Adrenal gland (tissue), 9 donors: ENCODE measurements at regions not wholly inside any gene's neighbourhood (a gene's known extent, or its start where the extent isn't known, plus 50 kb on each side); places are given as distances from the start of the nearest gene placed in this dataset.
A peak's percentile ranks its signal among the peaks of the same experiment; 100 is the strongest.

Experiments
- DNase-seq, 7 donors: peaks; one replicate each; pipeline ENCODE4 v3.0.0-alpha.2; 2019 to 2020
- H3K27ac ChIP-seq, 5 donors: fragments of 200-600 bp; sonication (generic) in 4 of 5; 1 replicate in 3 of 5; 2 replicates in 2 of 5; pipeline versions ENCODE4 v1.5.1 to v1.8.0; 2016 to 2020; ENCODE audit warnings: mild to moderate bottlenecking in 1 of 5
- H3K27me3 ChIP-seq: fragments of 200-600 bp; 2 replicates; pipeline ENCODE4 v1.8.0; 2021
- H3K36me3 ChIP-seq, 2 donors: fragments of 200-600 bp; replicated peaks in 1 of 2; 1 replicate in 1 of 2; 2 replicates in 1 of 2; pipeline versions ENCODE4 v1.5.1 to v1.8.0; 2018 to 2022
- H3K4me1 ChIP-seq, 2 donors: fragments of 200-600 bp; replicated peaks in 1 of 2; 1 replicate in 1 of 2; 2 replicates in 1 of 2; pipeline versions ENCODE4 v1.5.1 to v1.8.0; 2018 to 2021
- H3K4me3 ChIP-seq, 4 donors: fragments of 200-600 bp; sonication (generic) in 3 of 4; one replicate each; pipeline ENCODE4 v1.5.1; 2016 to 2018
- H3K9me3 ChIP-seq, 3 donors: fragments of 200-600 bp; sonication (generic) in 1 of 3; replicated peaks in 1 of 3; 1 replicate in 2 of 3; 2 replicates in 1 of 3; pipeline versions ENCODE4 v1.5.1 to v1.8.0; 2016 to 2021
- POLR2A ChIP-seq, 2 donors: fragments of 450-650 bp; IDR thresholded peaks; one replicate each; pipeline ENCODE4 v1.6.1; 2017; ENCODE audit warnings: antibody characterized with exemption in 2 of 2, mild to moderate bottlenecking in 2 of 2, moderate library complexity in 1 of 2
- WGBS, 4 donors: extraction: QIAGEN DNeasy Blood & Tissue Kit in 2 of 4; methylation state at CpG; one replicate each; pipeline versions ENCODE4 v1.1.5 to v1.1.7; 2013 to 2017; 5-methylcytosine and 5-hydroxymethylcytosine counted together
- intact Hi-C, 2 donors: fragments of 100-400 bp; cut with DNase I; formaldehyde crosslinking; loops; one replicate each; pipeline versions ENCODE4 v1.14.1 to v1.15.0; 2022 to 2023
- TF ChIP-seq, protein P1 (sequence below), 6 experiments: fragments of 450-650 bp in 4 of 6; fragments of 200-600 bp in 2 of 6; sonication (generic) in 1 of 6; IDR thresholded peaks; 1 replicate in 5 of 6; 2 replicates in 1 of 6; pipeline versions ENCODE4 v1.5.1 to v1.8.0; 2016 to 2021; ENCODE audit warnings: antibody characterized with exemption in 6 of 6, mild to moderate bottlenecking in 2 of 6, moderate library complexity in 1 of 6
- donor health status: healthy with polysubstance abuse.
- donor health status: Bipolar disorder and iron deficiency.
- donor health status: DM: yes; HTN: yes; CAD: no.
- donor health status: DM: no; HTN: no; CAD: no.
- donor health status: DM: no; HTN: no; CAD: no.

DNA sequence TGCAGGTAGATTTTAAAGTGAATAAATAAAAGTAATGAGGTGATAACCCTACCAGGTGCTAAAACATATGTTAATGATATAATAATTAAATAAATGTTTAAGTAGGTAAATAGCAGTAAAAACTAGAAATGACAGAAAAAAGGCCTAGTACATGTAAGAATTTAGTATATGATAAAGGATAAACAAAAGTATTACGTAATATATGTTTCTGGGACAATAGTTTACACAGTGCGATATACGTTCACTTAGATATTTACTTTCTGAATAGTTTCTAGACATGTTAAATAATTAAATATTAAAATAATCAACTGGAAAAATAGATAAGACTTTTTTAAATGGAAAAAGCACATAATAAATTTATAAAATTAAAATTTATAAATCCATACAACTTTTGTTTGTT is 340.9 kb downstream of the LIG4 start:
- Histone ChIP-seq H3K4me1 (no peaks in the 10 kb centered on the region), H3K36me3 (no peaks in the 10 kb centered on the region), H3K4me3 (no peak overlapping the region), H3K9me3 (no peaks in the 10 kb centered on the region), H3K27ac (no peak overlapping the region), H3K27me3 (peaks cover 3% of the 10 kb centered on the region)
- 72 to 89% (median 80%) methylated on average over 3 of the region's 3 CpGs for WGBS, 4 donors
- DNase-seq, result no peak
- intact Hi-C loops, result no loop called here
- no peak for TF ChIP-seq POLR2A (IDR thresholded peaks at IDR 0.05)
- TF ChIP-seq, protein P1, sequence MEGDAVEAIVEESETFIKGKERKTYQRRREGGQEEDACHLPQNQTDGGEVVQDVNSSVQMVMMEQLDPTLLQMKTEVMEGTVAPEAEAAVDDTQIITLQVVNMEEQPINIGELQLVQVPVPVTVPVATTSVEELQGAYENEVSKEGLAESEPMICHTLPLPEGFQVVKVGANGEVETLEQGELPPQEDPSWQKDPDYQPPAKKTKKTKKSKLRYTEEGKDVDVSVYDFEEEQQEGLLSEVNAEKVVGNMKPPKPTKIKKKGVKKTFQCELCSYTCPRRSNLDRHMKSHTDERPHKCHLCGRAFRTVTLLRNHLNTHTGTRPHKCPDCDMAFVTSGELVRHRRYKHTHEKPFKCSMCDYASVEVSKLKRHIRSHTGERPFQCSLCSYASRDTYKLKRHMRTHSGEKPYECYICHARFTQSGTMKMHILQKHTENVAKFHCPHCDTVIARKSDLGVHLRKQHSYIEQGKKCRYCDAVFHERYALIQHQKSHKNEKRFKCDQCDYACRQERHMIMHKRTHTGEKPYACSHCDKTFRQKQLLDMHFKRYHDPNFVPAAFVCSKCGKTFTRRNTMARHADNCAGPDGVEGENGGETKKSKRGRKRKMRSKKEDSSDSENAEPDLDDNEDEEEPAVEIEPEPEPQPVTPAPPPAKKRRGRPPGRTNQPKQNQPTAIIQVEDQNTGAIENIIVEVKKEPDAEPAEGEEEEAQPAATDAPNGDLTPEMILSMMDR (IDR thresholded peaks at IDR 0.05), result no peak

DNA sequence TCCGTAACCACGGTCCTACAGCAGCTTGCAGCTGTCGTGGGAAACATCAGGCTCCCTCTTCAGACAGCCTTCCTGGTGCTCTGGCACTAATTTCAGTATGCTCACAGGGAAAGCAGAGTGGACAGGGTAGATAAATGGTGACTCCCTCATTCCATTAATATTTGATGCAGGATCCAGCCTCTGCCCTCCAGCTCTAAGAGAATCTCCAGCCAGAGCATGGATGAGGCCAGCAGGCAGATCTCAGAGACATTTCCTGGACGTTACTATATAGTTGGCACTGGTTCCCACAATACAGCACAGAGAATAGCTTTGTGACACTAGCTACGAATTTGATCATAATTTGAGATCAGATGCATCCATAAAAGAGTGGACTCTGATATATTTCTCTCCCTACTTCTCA is 341.4 kb downstream of the LIG4 start:
- no peak for DNase-seq
- Histone ChIP-seq H3K36me3 (no peaks in the 10 kb centered on the region), H3K27me3 (peaks cover 3% of the 10 kb centered on the region), H3K9me3 (no peaks in the 10 kb centered on the region), H3K4me3 (no peak overlapping the region), H3K27ac (no peak overlapping the region), H3K4me1 (no peaks in the 10 kb centered on the region)
- intact Hi-C loops, result no loop called here
- 56 to 70% (median 61%) methylated on average over 5 of the region's 5 CpGs for WGBS, 4 donors
- no peak for TF ChIP-seq POLR2A (IDR thresholded peaks at IDR 0.05)
- TF ChIP-seq, protein P1 (IDR thresholded peaks at IDR 0.05), result no peak

DNA sequence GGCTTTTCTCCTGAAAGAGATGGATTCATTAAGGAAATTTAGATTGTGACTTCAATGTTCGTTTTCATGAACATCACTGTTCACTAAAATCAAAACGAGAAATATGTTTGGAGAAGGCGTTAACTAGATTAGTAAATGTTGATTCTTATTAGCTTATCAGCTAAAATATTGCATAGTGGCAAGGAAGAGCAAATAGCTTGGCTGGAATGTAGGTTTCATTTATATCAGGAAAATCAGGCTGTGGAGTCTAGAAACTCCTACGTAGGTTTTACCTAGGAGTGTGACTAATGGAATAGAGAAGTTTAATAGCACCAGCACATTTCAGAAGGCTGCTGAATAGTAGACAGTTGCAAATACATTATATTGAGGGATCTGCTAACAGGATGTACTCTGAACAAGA is 344.9 kb downstream of the LIG4 start:
- Histone ChIP-seq H3K9me3 (no peaks in the 10 kb centered on the region), H3K27me3 (peaks cover 25% of the 10 kb centered on the region), H3K36me3 (no peaks in the 10 kb centered on the region), H3K4me3 (no peak overlapping the region), H3K4me1 (peaks cover 0 to 3% of the 10 kb centered on the region in 2 donors), H3K27ac (no peak overlapping the region)
- intact Hi-C loops, result no loop called here
- TF ChIP-seq, protein P1 (IDR thresholded peaks at IDR 0.05), result no peak
- no peak for TF ChIP-seq POLR2A (IDR thresholded peaks at IDR 0.05)
- WGBS, 4 donors, result 48 to 57% (median 51%) methylated on average over 4 of the region's 4 CpGs
- DNase-seq, result no peak

DNA sequence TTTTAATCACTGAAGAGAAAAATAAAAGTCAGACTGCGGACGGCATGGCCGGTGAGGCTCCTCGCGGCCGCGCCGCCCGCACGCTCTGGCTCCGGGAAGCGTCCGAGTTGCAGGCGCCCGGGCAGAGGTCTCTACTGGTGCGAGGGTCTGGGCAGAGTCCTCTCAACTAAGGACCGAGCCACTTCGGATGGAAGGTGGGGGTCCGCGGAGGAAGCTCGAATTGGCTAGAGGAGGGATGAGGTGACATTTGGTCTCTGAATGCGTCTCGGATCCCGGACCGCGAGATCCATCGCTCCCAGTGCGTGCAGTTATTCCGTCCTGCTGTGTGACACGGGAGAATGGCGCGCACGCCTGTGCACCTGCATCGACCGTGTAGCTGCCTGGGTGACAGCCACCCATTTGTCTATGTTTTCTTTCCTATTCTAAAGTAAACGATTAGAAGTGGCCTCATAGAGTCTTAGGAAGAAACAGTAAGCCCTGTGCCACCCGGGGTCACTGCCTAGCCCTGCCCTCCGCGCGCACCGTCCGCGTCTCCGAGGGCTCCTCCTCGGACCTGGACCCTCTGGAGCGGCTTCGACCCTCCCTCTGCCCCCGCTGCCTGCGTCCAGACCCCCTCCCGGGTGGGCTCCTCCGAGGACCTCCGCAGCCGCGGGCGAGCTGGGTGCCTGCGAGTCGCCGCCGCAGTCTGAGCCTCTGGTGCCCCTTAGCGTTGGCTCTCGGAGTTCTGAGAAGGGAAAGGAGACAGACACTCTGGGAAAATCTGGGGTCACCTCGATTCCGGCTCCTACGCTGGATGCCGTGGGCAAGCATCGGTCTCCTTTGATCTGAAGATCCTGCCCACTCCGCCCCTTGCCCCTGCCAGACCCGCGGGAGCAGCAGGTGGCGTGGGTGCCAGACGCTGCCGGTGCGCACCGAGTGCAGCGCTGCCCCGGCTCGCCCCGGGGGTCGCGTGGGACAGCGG is 347.4 kb downstream of the LIG4 start:
- H3K27ac ChIP-seq, result peak overlapping the region in 1 of 5 donors; percentile 26
- H3K36me3 ChIP-seq, result no peaks in the 10 kb centered on the region
- no peaks in the 10 kb centered on the region for H3K9me3 ChIP-seq
- peaks cover 27% of the 10 kb centered on the region for H3K27me3 ChIP-seq
- H3K4me1 ChIP-seq, result peaks cover 0 to 3% of the 10 kb centered on the region in 2 donors
- peak overlapping the region in 1 of 4 donors; percentile 39 for H3K4me3 ChIP-seq
- TF ChIP-seq, protein P1 (IDR thresholded peaks at IDR 0.05), result no peak
- TF ChIP-seq POLR2A (IDR thresholded peaks at IDR 0.05), result no peak
- intact Hi-C loops, result no loop called here
- whole genome bisulfite sequencing, 4 donors, result 0 to 3% (median 1%) methylated on average over 10 to 81 of the region's 81 CpGs
- DNase-seq, result peak in 1 of 7 donors; percentile 23
